GM18505 (cell line): ENCODE measurements at regions not wholly inside any gene's neighbourhood (a gene's known extent, or its start where the extent isn't known, plus 50 kb on each side); places are given as distances from the start of the nearest gene placed in this dataset.

Experiments
- ATAC-seq: cut with Tn5 transposase; IDR thresholded peaks from one replicate; pipeline ENCODE4 v1.9.1; 2021; ENCODE audit not compliant: unreplicated experiment
- POLR2A ChIP-seq: IDR thresholded peaks from 4 replicates; pipeline ENCODE4 v1.6.1; 2011; ENCODE audit warnings: borderline replicate concordance; ENCODE audit not compliant: insufficient read depth, insufficient read length; ENCODE audit errors: extremely low read depth

DNA sequence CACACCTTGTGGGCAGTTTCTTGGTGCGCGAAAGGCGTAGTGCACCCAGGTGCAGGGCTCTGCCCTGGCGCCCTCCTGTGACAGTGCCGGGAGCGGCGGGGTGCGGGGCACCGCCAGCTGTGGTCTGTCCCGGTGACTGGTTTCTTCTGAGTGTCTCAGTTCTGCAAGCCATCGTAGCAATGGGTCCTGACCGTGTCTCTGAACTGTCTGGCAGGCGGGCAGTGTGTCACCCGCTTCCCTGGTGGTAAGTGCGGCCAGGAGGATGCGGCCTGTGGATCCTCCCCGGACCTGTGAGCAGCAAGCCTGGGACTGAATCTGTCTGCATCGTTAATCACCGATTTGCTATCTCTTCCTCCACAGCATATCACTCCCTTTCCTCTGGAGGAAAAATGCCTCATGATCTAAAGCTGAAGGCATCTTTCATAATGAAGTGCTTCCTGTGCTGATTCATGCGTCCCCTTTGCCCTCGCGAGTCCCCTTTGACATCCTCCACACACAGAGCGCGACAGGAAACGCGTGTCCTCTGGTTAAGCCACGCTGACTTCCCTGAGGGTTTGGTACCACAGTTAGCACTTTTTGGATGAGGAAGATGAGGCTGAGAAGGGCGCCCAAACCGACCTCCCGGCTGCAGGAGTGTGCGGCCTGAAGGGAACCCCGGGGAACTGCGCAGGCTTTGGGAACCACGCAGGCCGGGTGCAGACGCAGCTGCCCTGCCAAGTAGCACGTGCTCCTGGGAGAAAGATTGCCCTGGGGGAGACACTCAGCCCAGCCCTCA lies 416.0 kb upstream of the HS6ST1 start:
- peak; percentile 52 for ATAC-seq
- no peak for TF ChIP-seq POLR2A

DNA sequence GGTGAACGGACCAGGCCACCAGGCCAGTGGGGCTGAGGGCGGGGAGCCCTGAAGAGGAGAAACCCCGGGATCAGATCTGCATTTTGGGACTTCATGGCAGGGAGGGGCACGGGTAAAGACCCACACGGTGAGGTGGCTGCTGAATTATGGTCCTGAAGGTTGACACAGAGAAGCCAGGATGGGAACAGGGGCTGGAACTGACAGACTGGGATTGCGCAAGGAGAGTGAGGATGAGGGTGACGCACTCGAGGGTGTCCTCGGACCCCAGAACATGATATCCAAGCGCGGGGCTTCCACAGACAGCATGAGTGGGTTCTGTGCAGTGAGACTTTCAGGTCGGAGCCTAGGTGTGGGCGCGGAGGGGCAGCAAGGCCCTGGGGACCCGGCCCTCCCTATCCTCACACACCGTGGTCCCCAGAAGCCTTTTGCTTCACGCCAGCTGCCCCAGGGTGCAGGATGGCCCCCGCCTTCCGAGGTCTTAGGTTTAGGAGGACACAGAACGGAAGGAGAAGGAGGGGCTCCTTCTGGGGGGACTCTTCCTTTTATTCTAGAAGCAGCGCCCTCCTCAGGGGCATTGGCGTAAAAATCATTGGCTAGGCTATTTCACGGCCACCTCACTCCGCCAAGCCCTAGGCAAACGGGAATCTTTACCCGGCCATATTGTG lies 416.8 kb upstream of the HS6ST1 start:
- no peak for ATAC-seq
- TF ChIP-seq POLR2A: no peak

DNA sequence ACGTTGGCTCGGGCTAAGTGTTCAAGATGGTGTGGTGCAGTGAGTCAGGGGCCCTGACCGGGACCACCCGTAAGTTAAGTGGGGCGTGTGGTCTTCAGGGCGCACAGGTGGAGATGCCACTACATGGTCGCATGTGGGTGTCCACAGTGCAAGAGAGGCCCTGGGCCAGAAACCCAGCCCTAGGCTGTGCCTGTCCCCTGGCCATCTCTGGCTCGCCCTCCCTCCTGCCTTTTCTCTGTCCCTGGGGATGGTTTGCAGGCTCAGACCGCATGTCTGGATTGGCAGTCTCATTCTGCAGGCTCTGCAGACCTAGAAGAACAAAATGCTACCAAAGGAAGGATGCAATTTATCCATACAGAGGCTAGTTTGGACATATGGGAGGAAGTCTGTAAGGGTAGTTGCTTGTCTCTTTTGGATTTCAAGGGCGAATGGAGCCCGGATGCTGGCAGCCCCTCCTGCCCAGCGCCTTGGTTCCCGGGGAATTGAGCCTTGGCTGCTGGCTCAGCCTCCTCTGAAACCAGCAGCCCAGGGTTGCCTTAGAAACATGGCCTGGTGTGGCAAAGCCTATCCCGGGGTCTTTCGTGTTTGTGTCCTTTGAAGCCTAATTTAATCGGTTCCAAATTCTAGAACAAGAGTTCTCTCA lies 417.5 kb upstream of the HS6ST1 start:
- ATAC-seq: no peak
- no peak for TF ChIP-seq POLR2A

DNA sequence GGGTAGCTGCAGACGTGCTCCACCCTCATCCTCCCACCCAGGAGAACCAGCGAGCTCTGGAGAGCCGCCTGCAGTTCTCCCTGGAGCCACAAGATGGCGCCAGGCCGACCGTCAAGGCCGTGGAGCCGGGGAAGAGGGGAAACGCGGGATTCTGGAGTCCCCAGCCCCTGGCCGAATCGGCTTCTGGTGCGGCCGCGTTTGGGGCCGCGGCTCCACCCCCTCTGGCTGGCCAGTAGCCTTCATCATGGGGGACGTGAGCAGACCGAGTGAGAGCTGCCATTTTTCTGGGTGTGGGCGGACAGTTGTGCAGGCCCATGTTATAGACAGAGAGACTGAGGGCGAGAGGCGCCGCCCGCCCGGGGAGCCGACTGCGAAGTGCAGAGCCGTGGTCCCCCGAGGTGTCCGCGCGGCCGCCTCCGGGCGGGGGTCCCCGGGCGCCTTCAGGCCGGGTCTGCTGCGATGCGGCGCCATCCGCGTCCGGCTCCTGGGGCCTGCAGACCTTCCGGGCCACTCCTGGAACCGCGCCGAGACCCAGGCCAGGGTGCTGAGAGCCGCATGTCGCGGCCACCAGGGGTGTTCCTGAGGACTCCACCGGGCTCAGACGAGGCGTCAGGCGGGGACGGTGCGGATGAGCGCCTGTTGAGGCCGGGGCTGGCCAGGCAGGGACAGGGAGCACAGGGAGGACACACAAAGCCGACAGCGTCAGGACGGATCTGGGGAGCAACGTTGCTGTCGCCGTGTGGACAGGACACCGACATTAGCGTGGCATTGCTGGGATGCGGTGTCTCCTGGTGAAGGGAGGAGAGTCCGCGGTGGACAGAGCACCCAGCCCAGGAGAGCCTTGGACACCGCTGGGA lies 418.2 kb upstream of the HS6ST1 start:
- peak; percentile 54 for ATAC-seq

DNA sequence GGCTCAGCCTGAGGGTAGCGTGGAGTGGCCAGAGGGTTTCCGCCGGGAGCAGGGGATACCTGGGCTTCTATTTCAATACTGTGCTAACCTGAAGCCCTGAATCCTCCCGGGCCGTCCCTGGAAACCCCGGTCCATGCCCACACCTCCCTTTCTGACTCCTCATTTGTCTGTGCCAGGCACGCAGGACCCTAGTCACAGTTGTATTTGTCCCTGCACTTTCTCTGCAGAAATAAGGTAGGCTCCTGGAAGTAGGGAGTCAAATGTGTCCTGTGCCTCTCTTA lies 418.8 kb upstream of the HS6ST1 start:
- ATAC-seq: no peak
- no peak for TF ChIP-seq POLR2A

More for the DNA sequence above, 418.2 kb upstream of the HS6ST1 start:
- no peak for TF ChIP-seq POLR2A

DNA sequence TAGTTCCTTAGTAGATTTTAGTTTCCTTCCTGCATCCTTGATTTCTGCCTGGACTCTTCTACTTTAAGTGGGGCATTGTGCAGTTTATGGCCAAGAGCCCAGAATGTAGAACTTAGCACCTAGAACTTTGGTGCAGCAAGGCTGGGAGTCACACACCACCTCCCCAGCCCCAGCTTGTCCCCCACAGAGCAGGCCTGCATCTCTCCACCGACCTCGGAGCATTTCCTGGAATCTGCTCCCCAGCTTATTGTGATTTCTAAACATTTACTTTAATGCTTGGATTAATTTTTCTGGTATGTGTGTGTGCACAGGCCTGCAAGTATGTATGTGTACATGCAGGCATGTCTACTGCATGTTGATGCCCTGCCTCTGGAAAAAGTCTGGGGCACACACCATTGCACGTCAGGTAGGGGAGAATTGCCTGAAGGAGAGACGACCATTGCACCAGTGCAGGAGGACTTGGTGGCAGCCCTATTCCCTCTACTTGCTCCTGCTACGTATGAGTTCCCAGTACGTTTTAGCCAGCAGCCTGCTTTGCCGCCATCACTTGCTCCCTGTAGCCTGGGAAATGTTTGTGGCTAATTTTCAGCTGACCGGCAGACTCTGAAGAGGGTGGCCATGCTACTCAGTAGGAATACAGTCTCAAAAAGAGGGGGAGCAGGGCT lies 419.9 kb upstream of the HS6ST1 start:
- TF ChIP-seq POLR2A: no peak
- ATAC-seq: no peak

DNA sequence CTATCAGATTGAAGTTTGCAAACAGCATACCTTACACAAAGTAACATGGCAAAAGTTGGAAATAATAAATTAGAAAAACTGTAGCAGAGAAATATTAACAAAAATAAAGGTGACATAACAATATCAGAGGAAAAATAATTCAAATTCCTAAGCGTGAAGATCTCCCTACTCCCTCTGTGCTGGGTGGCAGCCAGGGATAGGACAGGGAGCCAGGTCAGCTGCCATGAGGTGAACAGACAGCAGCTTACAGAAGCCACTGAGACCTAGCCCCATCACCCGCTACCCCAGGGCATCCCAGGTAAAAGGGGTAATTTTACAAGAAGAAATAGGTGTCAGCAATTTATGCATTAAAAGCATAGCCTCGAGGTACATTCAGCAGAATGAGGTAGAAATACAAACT lies 423.8 kb upstream of the HS6ST1 start:
- ATAC-seq: no peak
- TF ChIP-seq POLR2A: no peak

DNA sequence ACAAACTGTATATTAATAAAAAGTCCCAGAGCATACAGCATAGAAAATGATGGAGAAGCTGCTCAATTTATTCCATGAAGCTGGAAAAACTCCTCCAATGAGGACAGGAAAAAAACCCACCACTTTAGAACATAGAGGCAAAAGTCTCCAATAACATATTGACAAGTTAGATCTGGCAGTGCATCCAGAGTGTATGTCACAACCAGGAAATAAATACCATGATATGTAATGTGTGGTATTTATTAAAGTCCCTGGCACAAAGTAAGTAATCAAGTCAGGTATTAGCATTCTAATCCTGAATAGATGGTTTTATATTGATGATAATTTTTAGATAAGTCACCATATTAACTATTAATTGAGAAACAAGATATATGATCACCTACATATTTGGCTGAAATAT lies 427.3 kb upstream of the HS6ST1 start:
- no peak for TF ChIP-seq POLR2A

DNA sequence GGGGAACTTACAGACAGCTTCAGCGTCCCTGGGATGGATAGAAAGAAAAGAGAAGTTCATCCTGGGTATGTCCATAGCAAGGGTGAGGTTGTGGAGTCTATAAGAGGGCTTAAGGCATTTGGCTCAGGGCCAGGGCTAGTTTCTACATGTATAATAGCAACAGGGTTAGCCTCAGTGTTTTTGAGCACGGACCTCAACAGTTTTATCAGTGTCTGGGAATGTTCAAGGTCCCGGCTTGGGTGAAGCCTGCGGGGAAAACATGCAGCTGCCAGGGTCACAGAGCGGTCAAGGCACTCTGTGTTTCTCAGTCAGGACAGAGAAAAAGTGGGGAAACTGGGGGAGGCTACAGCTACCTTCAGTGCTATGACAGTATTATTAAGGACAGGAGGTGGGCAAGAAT lies 427.7 kb upstream of the HS6ST1 start:
- no peak for TF ChIP-seq POLR2A
- ATAC-seq: no peak

More for the DNA sequence above, 427.3 kb upstream of the HS6ST1 start:
- ATAC-seq: no peak

DNA sequence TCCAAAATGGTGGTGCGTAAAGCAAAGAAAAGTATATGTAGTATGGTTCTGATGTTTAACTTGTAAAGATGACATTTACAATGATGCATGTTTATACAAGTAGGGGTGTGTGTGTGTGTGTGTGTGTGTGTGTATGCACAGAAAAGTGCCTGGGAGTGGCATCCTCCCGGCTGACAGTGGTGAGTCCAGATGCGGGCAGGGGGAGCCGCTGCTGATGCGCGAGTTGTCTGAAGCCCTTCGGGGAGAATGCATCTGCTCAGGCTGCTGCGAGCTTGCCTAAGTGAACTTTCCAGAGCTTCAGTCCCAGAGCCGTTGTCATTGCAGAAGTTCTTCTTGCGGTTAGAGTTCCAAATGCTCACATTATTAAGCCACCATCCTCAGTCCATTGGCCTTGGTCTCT lies 429.7 kb upstream of the HS6ST1 start:
- no peak for TF ChIP-seq POLR2A
- ATAC-seq: no peak

DNA sequence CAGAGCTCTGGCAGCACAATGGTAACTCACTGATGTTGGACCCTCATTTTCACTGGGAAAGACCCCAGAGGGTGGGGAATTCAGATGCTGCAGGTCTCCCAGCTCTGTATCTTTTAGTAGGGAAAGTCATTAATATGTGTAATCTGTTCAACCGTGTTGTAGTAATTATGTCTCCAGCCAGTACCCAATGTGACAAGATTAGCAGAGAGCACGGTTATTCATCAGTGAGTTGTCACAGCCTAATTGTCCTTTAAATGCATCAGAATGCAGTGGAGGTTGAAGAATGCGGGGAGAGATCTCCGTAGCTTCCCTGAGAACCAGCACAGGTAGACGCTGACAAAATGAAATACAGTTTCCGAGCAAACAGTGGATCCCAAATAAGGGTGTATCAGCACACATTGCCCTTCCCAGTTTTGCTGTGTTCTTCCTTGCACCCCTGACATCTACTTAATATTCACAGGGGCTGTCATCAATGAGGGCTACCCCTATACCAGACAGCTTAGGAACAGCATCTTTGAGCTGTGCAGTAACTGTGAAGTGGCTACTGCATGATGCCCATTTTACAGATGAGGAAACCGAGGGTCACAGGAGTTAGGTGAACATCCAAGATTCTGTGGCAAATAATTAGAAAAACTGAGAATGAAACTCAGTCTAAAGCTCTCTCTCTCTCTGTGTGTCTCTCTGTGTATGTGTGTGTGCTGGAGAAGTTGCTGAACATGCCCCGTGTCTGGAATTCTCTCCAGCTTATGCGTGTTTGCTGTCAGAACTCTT lies 430.4 kb upstream of the HS6ST1 start:
- no peak for ATAC-seq
- no peak for TF ChIP-seq POLR2A
